A549 (cell line): ENCODE measurements at regions not wholly inside any gene's neighbourhood (a gene's known extent, or its start where the extent isn't known, plus 50 kb on each side); places are given as distances from the start of the nearest gene placed in this dataset.

Experiments used
- ATAC-seq, 2 experiments: fragments of 200-7000 bp in 1 of 2; fragments of >200 bp in 1 of 2; cut with Nextera tagmentation in 1 of 2; cut with Tn5 transposase in 1 of 2; 3 replicates each; pipeline versions ENCODE4 v1.8.0 to v1.9.1; 2018 to 2020; ENCODE audit warnings: mild to moderate bottlenecking in 1 of 2, moderate library complexity in 1 of 2
- CTCF ChIA-PET: fragments of 300-600 bp; sonication (Branson Sonifier 250); formaldehyde crosslinking; extraction: SDS; loops from one replicate; lab custom pipeline; 2021; ENCODE audit warnings: antibody characterized with exemption, inconsistent platforms; lab: Yijun Ruan, JAX
- POLR2A ChIA-PET: fragments of 350-600 bp; formaldehyde crosslinking; extraction: SDS; loops from one replicate; lab custom pipeline; 2021; ENCODE audit warnings: antibody characterized with exemption, inconsistent platforms; lab: Yijun Ruan, JAX
- DNase-seq, 2 experiments: peaks; one replicate each; pipeline versions ENCODE4 v3.0.0 to v3.0.0-alpha.2; 2011 to 2016; ENCODE audit warnings: low read depth in 1 of 2, low spot score in 1 of 2
- FAIRE-seq: peaks from 2 replicates; lab custom pipeline; 2011; peaks lifted over from hg19 to GRCh38; lab: Jason Lieb, UNC
- H3K27ac ChIP-seq, 2 experiments: fragments of >200 bp; sonication (Bioruptor Twin); formaldehyde crosslinking; 3 replicates each; pipeline ENCODE4 v1.5.1; 2016 to 2017
- H3K4me1 ChIP-seq: fragments of >200 bp; sonication (Bioruptor Twin); formaldehyde crosslinking; 3 replicates; pipeline ENCODE4 v1.6.1; 2016
- H3K4me2 ChIP-seq: fragments of >200 bp; sonication (Bioruptor Twin); formaldehyde crosslinking; 3 replicates; pipeline ENCODE4 v1.6.1; 2016
- H3K4me3 ChIP-seq: fragments of >200 bp; sonication (Bioruptor Twin); formaldehyde crosslinking; 3 replicates; pipeline ENCODE4 v1.5.1; 2016
- H3K9me3 ChIP-seq: fragments of >200 bp; sonication (Bioruptor Twin); formaldehyde crosslinking; 3 replicates; pipeline ENCODE4 v1.6.1; 2016
- BHLHE40 ChIP-seq: IDR thresholded peaks from 2 replicates; pipeline ENCODE4 v1.6.1; 2012; ENCODE audit warnings: low read depth, low read length, inconsistent platforms
- E2F6 ChIP-seq: IDR thresholded peaks from 2 replicates; pipeline ENCODE4 v1.6.1; 2012; ENCODE audit warnings: low read depth, borderline replicate concordance
- EP300 ChIP-seq, 2 experiments: fragments of >200 bp; sonication (Bioruptor Twin); formaldehyde crosslinking; IDR thresholded peaks; 2 replicates in 1 of 2; 3 replicates in 1 of 2; pipeline ENCODE4 v1.6.1; 2016 to 2017
- ESRRA ChIP-seq: fragments of 150-350 bp; IDR thresholded peaks from 2 replicates; pipeline ENCODE4 v1.6.1; 2014; ENCODE audit warnings: mild to moderate bottlenecking, low read length, borderline replicate concordance
- HEYL ChIP-seq: fragments of 250-450 bp; sonication (Bioruptor Pico); IDR thresholded peaks from 2 replicates; pipeline ENCODE4 v1.8.0; 2021; ENCODE audit warnings: mild to moderate bottlenecking, moderate library complexity
- HMGXB4 ChIP-seq: fragments of 250-450 bp; sonication (Bioruptor Pico); IDR thresholded peaks from 2 replicates; pipeline ENCODE4 v1.5.0; 2021; ENCODE audit warnings: mild to moderate bottlenecking, moderate library complexity, borderline replicate concordance
- HOXB13 ChIP-seq: fragments of 250-450 bp; sonication (Bioruptor Pico); IDR thresholded peaks from 2 replicates; pipeline ENCODE4 v1.5.0; 2020; ENCODE audit warnings: low read depth, mild to moderate bottlenecking, moderate library complexity
- JUNB ChIP-seq: fragments of >200 bp; sonication (Bioruptor Twin); formaldehyde crosslinking; IDR thresholded peaks from 2 replicates; pipeline ENCODE4 v1.6.1; 2016
- KDM1A ChIP-seq: fragments of 200-600 bp; sonication (generic); IDR thresholded peaks from 2 replicates; pipeline ENCODE4 v1.6.1; 2016; ENCODE audit warnings: low read depth, mild to moderate bottlenecking
- MAX ChIP-seq: IDR thresholded peaks from 2 replicates; pipeline ENCODE4 v1.6.1; 2012
- POLR2A ChIP-seq: IDR thresholded peaks from 2 replicates; pipeline ENCODE4 v1.6.1; 2012; ENCODE audit warnings: mild to moderate bottlenecking, low read length
- POLR2AphosphoS2 ChIP-seq: conservative IDR thresholded peaks from 2 replicates; pipeline ENCODE4 v1.6.1; 2012; ENCODE audit warnings: low read length, improper control_type of control experiment, inconsistent platforms
- RAD21 ChIP-seq, 2 experiments: fragments of >200 bp in 1 of 2; sonication (Bioruptor Twin) in 1 of 2; formaldehyde crosslinking in 1 of 2; IDR thresholded peaks in 1 of 2; conservative IDR thresholded peaks in 1 of 2; 2 replicates in 1 of 2; 3 replicates in 1 of 2; pipeline ENCODE4 v1.6.1; 2012 to 2018; ENCODE audit warnings: inconsistent platforms in 1 of 2
- RARB ChIP-seq: fragments of 250-450 bp; sonication (Bioruptor Pico); IDR thresholded peaks from 2 replicates; pipeline ENCODE4 v1.8.0; 2021; ENCODE audit warnings: mild to moderate bottlenecking, moderate library complexity
- RCOR1 ChIP-seq: fragments of 150-350 bp; IDR thresholded peaks from 2 replicates; pipeline ENCODE4 v1.6.1; 2014; ENCODE audit warnings: antibody characterized with exemption, low read length, low read depth
- RNF2 ChIP-seq: fragments of 200-600 bp; sonication (generic); IDR thresholded peaks from 2 replicates; pipeline ENCODE4 v1.6.1; 2016; ENCODE audit warnings: low read depth, mild to moderate bottlenecking, antibody characterized with exemption, moderate library complexity, borderline replicate concordance
- SMC3 ChIP-seq: fragments of >200 bp; sonication (Bioruptor Twin); formaldehyde crosslinking; IDR thresholded peaks from 3 replicates; pipeline ENCODE4 v1.6.1; 2018; ENCODE audit warnings: inconsistent platforms
- USF2 ChIP-seq: fragments of 450-650 bp; IDR thresholded peaks from 2 replicates; pipeline ENCODE4 v1.6.1; 2014; ENCODE audit warnings: antibody characterized with exemption
- ZC3H11A ChIP-seq: fragments of 450-650 bp; IDR thresholded peaks from 2 replicates; pipeline ENCODE4 v1.6.1; 2014; ENCODE audit warnings: antibody characterized with exemption, mild to moderate bottlenecking
- WGBS: methylation state at CpG from one replicate; pipeline ENCODE4 v1.1.6; 2017; ENCODE audit errors: missing lambda C conversion rate; 5-methylcytosine and 5-hydroxymethylcytosine counted together
- TF ChIP-seq, protein P1 (sequence below): fragments of 250-450 bp; sonication (Bioruptor Pico); IDR thresholded peaks from 2 replicates; pipeline ENCODE4 v1.5.0; 2020; ENCODE audit warnings: low read depth, mild to moderate bottlenecking, moderate library complexity
- TF ChIP-seq, protein P2 (sequence below): fragments of >200 bp; sonication (Bioruptor Twin); formaldehyde crosslinking; IDR thresholded peaks from 3 replicates; pipeline ENCODE4 v1.6.1; 2016

GRCh38 chr6:17182961-17183360, 81.1 kb downstream of the STMND1 start:
- FAIRE-seq (no peak), DNase-seq (no peak), ATAC-seq (no peak)
- Histone ChIP-seq H3K4me3 (no peak overlapping the region), H3K27ac (no peak overlapping the region), H3K4me2 (no peak overlapping the region), H3K4me1 (peaks cover 10% of the 10 kb centered on the region; the same call in 1 of the 3 replicates), H3K9me3 (peaks cover 11% of the 10 kb centered on the region; the same call in 2 of the 3 replicates)
- ChIA-PET CTCF (no interaction called here), POLR2A (no interaction called here)
- 0% methylated on average over 1 of the region's 2 CpGs for WGBS
- no peak for TF ChIP-seq HOXB13 (CRISPR knock-in tag)
- no peak for TF ChIP-seq RCOR1
- no peak for TF ChIP-seq RARB (CRISPR knock-in tag)
- no peak for TF ChIP-seq SMC3
- TF ChIP-seq HMGXB4 (CRISPR knock-in tag) = no peak

- DNase-seq = no peak
- CTCF ChIA-PET = no interaction called here
- H3K4me1 ChIP-seq = no peaks in the 10 kb centered on the region
- TF ChIP-seq BHLHE40 = no peak
- TF ChIP-seq POLR2AphosphoS2 = no peak
- TF ChIP-seq EP300 (IDR thresholded peaks at IDR 0.05) = no peak
- no peak for TF ChIP-seq USF2
- TF ChIP-seq RAD21 (conservative IDR thresholded peaks at IDR 0.05 in 1 of 2, IDR thresholded peaks at IDR 0.05 in 1 of 2) = no peak
- TF ChIP-seq ZC3H11A = no peak
- TF ChIP-seq KDM1A = no peak
- no peak for TF ChIP-seq RNF2
- TF ChIP-seq, all 56 proteins: peak for 0
- ATAC-seq = no peak
- H3K27ac ChIP-seq = no peak overlapping the region
- POLR2A ChIA-PET = no interaction called here
- WGBS = 44% methylated on average over 1 of the region's 1 CpG
- H3K9me3 ChIP-seq = peaks cover 11% of the 10 kb centered on the region; the same call in 2 of the 3 replicates
- H3K4me3 ChIP-seq = no peak overlapping the region
- FAIRE-seq = no peak
- no peak overlapping the region for H3K4me2 ChIP-seq
These were observed 85.1 kb downstream of the STMND1 start for GRCh38 chr6:17186925-17187324.

DNA sequence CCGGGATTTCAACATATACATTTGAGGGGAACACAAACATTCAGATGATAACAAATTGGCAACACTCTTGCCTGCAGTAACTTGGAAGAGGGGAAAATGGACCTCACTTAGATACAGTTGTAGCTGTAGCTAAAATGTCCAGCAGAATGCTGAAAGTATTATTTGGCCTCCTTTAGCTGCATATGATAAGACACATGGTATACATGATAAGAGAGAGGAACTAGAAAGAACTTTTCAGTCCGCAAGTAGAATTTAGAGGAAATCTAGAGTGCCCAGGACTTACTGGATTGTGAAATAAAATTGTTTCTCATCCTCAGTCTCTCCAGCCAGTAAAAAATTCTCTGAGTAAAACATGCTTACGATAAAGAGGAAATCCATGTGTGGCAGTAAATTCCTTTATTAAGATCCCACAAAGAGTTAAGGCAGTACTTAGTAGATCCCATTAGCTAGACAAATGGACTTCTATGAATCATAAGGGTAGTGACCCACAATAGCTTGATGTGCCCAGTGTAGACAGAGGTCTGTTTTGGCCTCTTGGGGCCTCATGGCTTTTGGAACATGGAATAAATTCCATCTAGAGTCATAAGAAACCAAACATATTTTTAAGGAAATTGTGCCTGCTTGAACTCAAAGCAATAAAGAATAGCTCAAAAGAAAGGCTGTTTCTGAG, 87.9 kb upstream of the RBM24 start:
- Histone ChIP-seq H3K4me2 (no peak overlapping the region), H3K4me1 (no peaks in the 10 kb centered on the region), H3K9me3 (no peaks in the 10 kb centered on the region), H3K4me3 (no peak overlapping the region), H3K27ac (no peak overlapping the region)
- ATAC-seq (no peak), FAIRE-seq (no peak), DNase-seq (no peak)
- TF ChIP-seq, protein P1, sequence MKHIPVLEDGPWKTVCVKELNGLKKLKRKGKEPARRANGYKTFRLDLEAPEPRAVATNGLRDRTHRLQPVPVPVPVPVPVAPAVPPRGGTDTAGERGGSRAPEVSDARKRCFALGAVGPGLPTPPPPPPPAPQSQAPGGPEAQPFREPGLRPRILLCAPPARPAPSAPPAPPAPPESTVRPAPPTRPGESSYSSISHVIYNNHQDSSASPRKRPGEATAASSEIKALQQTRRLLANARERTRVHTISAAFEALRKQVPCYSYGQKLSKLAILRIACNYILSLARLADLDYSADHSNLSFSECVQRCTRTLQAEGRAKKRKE (CRISPR knock-in tag) = no peak
- TF ChIP-seq SMC3 (no peak), MAX (no peak), HEYL (CRISPR knock-in tag) (no peak), ESRRA (no peak), JUNB (no peak), E2F6 (no peak), POLR2A (no peak)
- TF ChIP-seq, protein P2, sequence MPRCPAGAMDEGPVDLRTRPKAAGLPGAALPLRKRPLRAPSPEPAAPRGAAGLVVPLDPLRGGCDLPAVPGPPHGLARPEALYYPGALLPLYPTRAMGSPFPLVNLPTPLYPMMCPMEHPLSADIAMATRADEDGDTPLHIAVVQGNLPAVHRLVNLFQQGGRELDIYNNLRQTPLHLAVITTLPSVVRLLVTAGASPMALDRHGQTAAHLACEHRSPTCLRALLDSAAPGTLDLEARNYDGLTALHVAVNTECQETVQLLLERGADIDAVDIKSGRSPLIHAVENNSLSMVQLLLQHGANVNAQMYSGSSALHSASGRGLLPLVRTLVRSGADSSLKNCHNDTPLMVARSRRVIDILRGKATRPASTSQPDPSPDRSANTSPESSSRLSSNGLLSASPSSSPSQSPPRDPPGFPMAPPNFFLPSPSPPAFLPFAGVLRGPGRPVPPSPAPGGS = no peak
- WGBS = 88% methylated on average over 3 of the region's 3 CpGs
- ChIA-PET POLR2A (no interaction called here), CTCF (interaction anchor here (0.7 kb wide), 1 partner anchor 27 kb away, joined by 3 read pairs; no protein-coding TSS in a partner anchor)
